ENCODE measurements at regions not wholly inside any gene's neighbourhood (a gene's known extent, or its start where the extent isn't known, plus 50 kb on each side); places are given as distances from the start of the nearest gene placed in this dataset.

- no peak for DNase-seq (ENCODE audit: low spot score)
These were observed 181.1 kb upstream of the C16orf82 start for GRCh38 chr16:26885674-26886073.

GRCh38 chr16:26889740-26890139 lies 177.0 kb upstream of the C16orf82 start:
- no peak for DNase-seq (ENCODE audit: low spot score)

- DNase-seq (ENCODE audit: low spot score): no peak
These were observed 168.5 kb upstream of the C16orf82 start for GRCh38 chr16:26898200-26898599.

- DNase-seq (ENCODE audit: low spot score): no peak
These were observed 165.4 kb upstream of the C16orf82 start for GRCh38 chr16:26901196-26901861.

- no peak for DNase-seq (ENCODE audit: low spot score)
These were observed 164.7 kb upstream of the C16orf82 start for GRCh38 chr16:26901983-26902382.

- DNase-seq (ENCODE audit: low spot score): no peak
These were observed 161.4 kb upstream of the C16orf82 start for GRCh38 chr16:26905336-26905735.

- DNase-seq (ENCODE audit: low spot score): no peak
These were observed 157.1 kb upstream of the C16orf82 start for GRCh38 chr16:26909623-26910022.

GRCh38 chr16:26911436-26911835 lies 155.3 kb upstream of the C16orf82 start:
- DNase-seq (ENCODE audit: low spot score): no peak

- no peak for DNase-seq (ENCODE audit: low spot score)
These were observed 152.9 kb upstream of the C16orf82 start for GRCh38 chr16:26913851-26914250.

GRCh38 chr16:26930786-26931581 lies 135.7 kb upstream of the C16orf82 start:
- no peak for DNase-seq (ENCODE audit: low spot score)

GRCh38 chr16:26950636-26951035 lies 116.1 kb upstream of the C16orf82 start:
- no peak for DNase-seq (ENCODE audit: low spot score)

GRCh38 chr16:26951950-26952349 lies 114.8 kb upstream of the C16orf82 start:
- no peak for DNase-seq (ENCODE audit: low spot score)

- no peak for DNase-seq (ENCODE audit: low spot score)
These were observed 114.3 kb upstream of the C16orf82 start for GRCh38 chr16:26952411-26952810.

GRCh38 chr16:26957283-26957859 lies 109.4 kb upstream of the C16orf82 start:
- DNase-seq (ENCODE audit: low spot score): no peak

GRCh38 chr16:26959416-26960009 lies 107.2 kb upstream of the C16orf82 start:
- no peak for DNase-seq (ENCODE audit: low spot score)

GRCh38 chr16:26961459-26961858 lies 105.3 kb upstream of the C16orf82 start:
- no peak for DNase-seq (ENCODE audit: low spot score)

- no peak for DNase-seq (ENCODE audit: low spot score)
These were observed 103.6 kb upstream of the C16orf82 start for GRCh38 chr16:26963109-26963508.

- DNase-seq (ENCODE audit: low spot score): no peak
These were observed 97.0 kb upstream of the C16orf82 start for GRCh38 chr16:26969589-26970231.

- DNase-seq (ENCODE audit: low spot score): no peak
These were observed 96.4 kb upstream of the C16orf82 start for GRCh38 chr16:26970292-26970691.

GRCh38 chr16:26976873-26977272 lies 89.9 kb upstream of the C16orf82 start:
- DNase-seq (ENCODE audit: low spot score): no peak

GRCh38 chr16:26981266-26981938 lies 85.3 kb upstream of the C16orf82 start:
- DNase-seq (ENCODE audit: low spot score): no peak

- DNase-seq (ENCODE audit: low spot score): no peak
These were observed 84.3 kb upstream of the C16orf82 start for GRCh38 chr16:26982422-26982821.

Data from A172 (cell line).